Cardiac fibroblast (primary cell): ENCODE measurements at regions not wholly inside any gene's neighbourhood (a gene's known extent, or its start where the extent isn't known, plus 50 kb on each side); places are given as distances from the start of the nearest gene placed in this dataset.
"Not testable (repeated sequence)": the region's sequence is repeated elsewhere in the genome, so short reads cannot be mapped to it uniquely, and the experiment has no call there.

Experiments
- DNase-seq, 2 donors: peaks; one replicate each; pipeline versions ENCODE4 v3.0.0 to v3.0.0-alpha.2; 2010; ENCODE audit warnings: low read depth in 2 of 2
- H3K4me3 ChIP-seq, 2 donors: replicated peaks in 1 of 2; 1 replicate in 1 of 2; 2 replicates in 1 of 2; pipeline ENCODE4 v1.5.1; 2011; ENCODE audit warnings: low read depth in 2 of 2, low read length in 2 of 2, mild to moderate bottlenecking in 2 of 2, moderate library complexity in 1 of 2
- TF ChIP-seq, protein P1 (sequence below): IDR thresholded peaks from one replicate; pipeline ENCODE4 v1.5.1; 2011; ENCODE audit warnings: low read depth, mild to moderate bottlenecking, low read length, inconsistent platforms

DNA sequence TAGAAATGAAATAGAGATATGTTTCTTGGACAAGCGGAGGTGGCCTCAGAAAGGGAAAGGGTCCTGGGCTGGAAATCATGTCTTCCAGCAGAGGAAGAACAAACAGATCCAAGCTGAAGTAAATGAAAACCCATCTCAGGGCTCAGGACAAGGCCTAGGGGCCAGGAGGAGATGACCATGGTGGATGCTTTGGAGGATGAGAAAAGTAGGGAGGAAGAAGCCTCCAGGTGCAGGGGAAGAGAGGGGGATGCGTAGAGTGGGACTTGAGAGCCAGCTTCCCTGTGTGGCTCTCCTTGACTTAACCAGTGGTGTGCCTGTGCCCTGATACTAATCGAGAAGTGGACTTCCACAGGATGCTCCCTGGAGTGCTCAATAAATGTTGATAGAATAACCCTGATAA lies 203.2 kb downstream of the FAM43A start:
- no peak overlapping the region for H3K4me3 ChIP-seq
- no peak for DNase-seq
- TF ChIP-seq, protein P1, sequence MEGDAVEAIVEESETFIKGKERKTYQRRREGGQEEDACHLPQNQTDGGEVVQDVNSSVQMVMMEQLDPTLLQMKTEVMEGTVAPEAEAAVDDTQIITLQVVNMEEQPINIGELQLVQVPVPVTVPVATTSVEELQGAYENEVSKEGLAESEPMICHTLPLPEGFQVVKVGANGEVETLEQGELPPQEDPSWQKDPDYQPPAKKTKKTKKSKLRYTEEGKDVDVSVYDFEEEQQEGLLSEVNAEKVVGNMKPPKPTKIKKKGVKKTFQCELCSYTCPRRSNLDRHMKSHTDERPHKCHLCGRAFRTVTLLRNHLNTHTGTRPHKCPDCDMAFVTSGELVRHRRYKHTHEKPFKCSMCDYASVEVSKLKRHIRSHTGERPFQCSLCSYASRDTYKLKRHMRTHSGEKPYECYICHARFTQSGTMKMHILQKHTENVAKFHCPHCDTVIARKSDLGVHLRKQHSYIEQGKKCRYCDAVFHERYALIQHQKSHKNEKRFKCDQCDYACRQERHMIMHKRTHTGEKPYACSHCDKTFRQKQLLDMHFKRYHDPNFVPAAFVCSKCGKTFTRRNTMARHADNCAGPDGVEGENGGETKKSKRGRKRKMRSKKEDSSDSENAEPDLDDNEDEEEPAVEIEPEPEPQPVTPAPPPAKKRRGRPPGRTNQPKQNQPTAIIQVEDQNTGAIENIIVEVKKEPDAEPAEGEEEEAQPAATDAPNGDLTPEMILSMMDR, result no peak

DNA sequence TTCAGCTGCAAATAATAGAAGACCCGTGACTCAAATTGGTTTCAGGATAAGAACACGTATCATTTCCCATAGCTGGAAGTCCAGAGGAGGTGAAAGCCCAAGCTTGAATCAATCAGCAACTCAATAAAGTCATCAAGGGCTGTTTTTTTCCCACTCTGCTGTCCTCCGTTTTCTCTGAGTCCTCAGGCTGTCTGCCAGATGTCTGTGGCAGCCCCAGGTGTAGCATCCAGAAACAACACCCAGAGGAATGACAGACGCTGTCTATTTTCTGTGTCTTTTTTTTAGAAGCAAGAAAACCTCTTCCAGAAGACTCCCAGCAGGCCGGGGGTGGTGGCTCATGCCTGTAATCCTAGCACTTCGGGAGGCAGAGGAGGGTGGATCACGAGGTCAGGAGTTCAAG lies 204.4 kb downstream of the FAM43A start:
- TF ChIP-seq, protein P1, result no peak
- H3K4me3 ChIP-seq, result no peak overlapping the region
- DNase-seq, result no peak

DNA sequence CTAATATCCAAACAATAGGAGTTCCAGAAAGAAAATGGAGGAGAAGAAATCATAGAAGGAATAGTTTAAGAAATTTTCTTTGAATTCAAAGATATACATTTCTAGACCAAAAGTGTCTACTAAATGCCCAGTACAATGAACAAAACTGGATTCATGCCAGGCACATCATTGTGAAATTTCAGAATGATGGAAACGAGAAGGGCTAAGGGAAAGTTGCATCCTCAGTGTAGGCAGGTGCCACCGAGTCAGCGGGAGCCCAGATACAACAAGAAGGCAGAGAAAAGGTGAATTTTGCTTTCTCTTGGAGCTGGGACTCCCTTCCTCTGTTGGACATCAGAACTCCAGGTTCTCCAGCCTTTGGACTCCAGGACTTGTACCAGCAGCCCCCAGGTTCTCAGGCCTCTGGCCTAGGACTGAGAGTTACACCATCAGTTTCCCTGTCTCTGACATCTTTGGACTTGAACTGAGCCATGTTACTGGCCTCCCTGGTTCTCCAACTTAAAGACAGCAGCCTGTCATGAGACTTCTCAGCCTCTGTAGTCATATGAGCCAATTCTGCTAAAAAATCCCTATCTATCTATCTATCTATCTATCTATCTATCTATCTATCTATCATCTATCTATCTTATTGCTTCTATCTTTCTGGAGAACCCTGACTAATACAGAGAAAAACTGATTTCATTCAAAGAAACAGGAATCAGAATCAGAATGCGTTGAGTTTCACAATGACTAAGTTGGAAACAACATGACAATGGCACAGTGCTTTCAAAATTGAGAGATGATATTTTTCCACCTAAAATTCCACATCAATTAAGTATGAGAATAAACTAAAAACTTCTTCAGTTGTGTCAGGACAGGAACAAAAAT lies 207.7 kb downstream of the FAM43A start:
- H3K4me3 ChIP-seq, result no peak overlapping the region
- no peak for DNase-seq
- TF ChIP-seq, protein P1, result no peak

DNA sequence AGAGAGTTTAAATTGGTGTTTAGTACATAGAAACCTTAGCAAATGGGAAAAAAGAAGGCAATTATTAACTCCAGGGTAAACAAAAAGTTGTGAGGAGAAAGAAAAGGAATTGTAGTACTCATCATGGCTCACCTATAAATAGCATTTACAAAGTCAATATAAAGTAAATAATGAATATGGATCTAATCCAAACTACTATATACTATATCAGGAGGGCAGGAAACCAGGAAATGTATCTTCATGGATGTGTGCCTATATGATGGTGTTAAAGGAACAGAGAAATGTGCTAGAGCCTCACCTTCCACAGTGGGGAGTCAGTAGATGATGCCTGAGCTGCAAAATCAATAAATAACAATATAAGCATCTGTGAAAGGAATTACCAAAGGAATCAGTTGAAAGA lies 208.9 kb downstream of the FAM43A start:
- DNase-seq, result no peak
- TF ChIP-seq, protein P1, result no peak
- no peak overlapping the region for H3K4me3 ChIP-seq

DNA sequence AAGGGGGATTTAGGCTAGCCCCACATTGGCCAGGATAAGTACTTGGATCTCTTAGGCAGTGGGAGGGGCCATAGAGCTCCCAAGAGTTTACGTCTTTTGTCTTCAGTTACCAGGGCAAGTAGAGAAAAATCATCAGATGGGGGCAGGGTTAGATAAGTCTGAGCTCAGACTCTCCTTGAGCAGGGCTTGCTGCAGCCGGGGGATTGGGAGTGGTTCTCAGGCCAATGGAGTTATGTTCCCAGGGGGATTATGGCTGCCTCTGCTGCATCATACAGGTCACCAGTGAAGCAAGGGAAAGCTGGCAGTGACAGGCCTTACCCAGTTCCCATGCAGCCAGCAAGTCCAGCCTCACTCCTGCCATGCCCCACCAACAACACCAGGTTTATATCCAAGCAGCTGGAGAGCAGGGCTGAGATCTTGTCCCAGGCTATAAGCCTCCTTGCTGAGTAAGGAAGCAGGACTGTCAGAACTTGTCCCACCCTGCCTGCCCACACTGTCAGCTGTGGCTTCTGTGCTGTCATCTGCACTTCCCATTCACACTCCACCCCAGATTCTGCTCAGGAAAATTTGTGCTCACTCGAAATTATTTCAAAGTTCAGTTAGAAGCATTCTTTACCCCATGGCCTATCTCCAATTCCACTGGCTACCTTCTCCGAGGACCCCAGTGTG lies 215.3 kb downstream of the FAM43A start:
- no peak for DNase-seq
- H3K4me3 ChIP-seq, result no peak overlapping the region
- TF ChIP-seq, protein P1, result no peak

DNA sequence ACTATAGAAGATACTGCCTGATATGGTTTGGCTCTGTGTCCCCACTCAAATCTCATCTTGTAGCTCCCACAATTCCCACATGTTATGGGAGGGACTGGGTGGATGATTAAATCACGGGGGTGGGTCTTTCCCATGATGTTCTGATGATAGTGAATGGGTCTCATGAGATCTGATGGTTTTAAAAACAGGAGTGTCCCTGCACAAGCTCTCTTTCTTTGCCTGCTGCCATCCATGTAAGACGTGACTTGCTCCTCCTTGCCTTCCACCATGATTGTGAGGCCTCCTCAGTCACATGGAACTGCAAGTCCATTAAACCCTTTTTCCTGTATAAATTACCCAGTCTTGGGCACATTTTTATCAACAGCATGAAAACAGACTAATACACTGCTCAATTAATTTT lies 217.8 kb downstream of the FAM43A start:
- DNase-seq, H3K4me3 ChIP-seq: not testable (repeated sequence)

DNA sequence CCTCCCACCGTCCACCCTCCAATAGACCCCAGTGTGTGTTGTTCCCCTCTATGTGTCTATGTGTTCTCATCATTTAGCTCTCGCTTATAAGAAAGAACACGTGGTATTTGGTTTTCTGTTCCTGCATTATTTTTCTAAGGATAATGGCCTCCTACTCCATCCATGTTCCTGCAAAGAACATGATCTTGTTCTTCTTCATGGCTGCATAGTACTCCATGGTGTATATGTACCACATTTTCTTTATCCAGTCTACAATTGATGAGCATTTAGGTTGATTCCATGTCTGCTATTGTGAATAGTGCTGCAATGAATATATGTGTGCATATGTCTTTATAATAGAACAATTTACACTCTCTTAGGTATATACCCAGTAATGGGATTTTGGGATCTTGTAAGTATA lies 219.3 kb downstream of the FAM43A start:
- DNase-seq, H3K4me3 ChIP-seq: not testable (repeated sequence)
